Hypothalamus (tissue), 51 donors: ENCODE measurements at regions not wholly inside any gene's neighbourhood (a gene's known extent, or its start where the extent isn't known, plus 50 kb on each side); places are given as distances from the start of the nearest gene placed in this dataset.

Experiments used
- DNase-seq, 51 donors: peaks; one replicate each; lab custom pipeline; 2025; lab: John Stamatoyannopoulos, UW

DNA sequence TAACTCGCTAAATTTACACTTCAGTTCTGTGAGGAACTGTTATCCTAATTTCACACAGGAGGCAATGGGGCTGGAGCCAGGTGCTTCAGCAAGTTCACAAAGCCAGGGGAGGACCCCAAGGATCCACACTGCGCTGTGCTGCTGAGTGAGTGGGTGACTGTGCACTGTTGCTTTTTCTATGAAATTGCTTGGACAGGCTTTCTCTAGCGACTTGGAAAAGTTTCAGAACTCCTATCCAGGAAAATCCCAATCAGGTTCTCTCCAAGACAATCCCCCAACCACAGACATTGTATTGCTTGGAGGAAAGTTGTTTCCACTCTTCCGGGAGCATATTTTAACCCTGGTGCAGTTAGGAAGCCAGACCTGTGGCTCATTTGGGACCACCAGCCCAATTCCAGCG is 175.9 kb upstream of the CST7 start:
- DNase-seq, result no peak

- no peak for DNase-seq
These were observed 175.3 kb upstream of the CST7 start for GRCh38 chr20:24773751-24774201.

DNA sequence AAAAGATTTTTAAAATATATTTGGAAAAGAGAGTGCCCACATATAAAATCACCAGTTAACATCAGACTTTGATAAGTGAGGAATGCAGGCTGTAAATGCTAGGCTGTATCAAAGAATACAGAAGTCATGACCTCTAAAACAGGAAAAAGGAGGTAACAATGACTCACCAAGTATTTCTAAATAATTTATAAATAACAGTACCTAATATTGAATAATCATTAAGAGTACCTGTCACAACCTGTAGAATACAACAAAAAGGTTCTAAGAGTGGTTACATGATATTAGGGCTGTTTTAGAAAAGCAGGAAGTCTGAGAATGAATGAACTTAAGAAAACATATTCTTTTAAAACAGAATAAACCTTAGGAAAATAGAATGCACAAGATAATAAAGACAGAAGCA is 173.1 kb upstream of the CST7 start:
- DNase-seq, result no peak

- DNase-seq, result no peak
These were observed 172.3 kb upstream of the CST7 start for GRCh38 chr20:24776755-24777271.

GRCh38 chr20:24777746-24778145 is 171.3 kb upstream of the CST7 start:
- DNase-seq, result peak in 1 of 51 donors; percentile 28

DNA sequence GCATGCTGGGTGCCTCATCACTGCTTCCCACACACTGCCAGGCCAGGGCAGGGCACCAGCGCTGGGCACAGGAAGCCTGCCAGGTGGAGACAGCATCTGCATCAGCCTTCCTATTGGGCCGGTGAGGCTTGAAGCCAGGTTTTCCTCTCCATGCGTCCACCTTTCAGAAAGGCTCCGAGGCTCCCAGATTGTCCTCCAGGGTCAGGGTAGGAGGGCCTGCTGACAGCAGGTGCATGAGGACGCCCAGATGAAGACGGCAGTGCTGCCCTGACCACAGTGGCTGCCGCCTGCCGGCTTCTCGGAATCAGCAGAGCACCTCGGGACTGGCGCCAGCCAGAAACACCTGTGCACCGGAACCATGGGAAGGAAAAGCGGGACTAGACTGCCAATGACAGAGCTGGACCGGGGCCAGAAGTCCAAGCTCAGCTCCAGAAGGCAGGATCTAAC is 170.5 kb upstream of the CST7 start:
- no peak for DNase-seq

GRCh38 chr20:24779131-24779530 is 169.9 kb upstream of the CST7 start:
- DNase-seq, result no peak

DNA sequence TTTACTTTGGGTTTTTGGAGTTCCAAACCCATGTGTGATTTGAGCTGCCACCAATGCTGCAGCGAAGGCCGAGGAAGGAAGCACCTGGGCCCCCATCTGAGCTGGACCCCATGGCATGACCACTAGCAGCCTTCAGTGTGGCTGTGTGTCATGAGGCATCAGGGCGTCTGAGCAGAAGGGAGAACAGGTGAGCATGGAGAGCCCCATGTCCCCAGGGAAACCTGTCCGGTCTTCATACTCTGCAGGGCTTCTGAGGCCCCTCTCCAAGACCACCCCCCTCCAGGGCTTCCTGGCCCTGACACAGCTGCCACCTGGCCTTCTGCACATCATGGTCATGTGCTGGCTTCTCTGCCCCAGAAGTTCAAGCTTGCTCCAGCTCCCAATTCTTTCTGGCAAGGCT is 169.1 kb upstream of the CST7 start:
- no peak for DNase-seq

GRCh38 chr20:24780674-24781417 is 168.2 kb upstream of the CST7 start:
- no peak for DNase-seq

- peak in 34 of 51 donors; percentile 10 to 66 (median 36) for DNase-seq
These were observed 167.6 kb upstream of the CST7 start for GRCh38 chr20:24781418-24781980.

DNA sequence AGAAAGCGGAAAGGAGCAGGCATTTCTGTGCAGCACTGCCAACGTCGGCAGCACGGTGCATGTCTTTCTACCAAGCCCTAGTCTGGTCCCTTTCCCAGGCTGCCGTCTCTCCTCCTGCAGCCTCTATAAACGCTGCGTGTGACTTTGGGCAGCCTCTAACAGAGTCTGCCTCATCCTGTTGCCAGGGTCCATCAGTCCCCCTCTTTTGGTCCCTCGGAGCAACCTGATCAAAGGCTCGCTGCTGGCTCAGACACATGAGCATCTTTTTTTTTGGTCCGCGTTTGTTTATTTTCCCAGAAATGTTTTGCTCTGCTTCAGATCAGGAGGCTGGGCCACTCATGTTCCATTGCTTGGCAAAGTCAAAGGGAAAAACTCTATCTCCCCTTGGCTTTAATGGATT is 166.8 kb upstream of the CST7 start:
- DNase-seq, result peak in 1 of 51 donors; percentile 10

DNA sequence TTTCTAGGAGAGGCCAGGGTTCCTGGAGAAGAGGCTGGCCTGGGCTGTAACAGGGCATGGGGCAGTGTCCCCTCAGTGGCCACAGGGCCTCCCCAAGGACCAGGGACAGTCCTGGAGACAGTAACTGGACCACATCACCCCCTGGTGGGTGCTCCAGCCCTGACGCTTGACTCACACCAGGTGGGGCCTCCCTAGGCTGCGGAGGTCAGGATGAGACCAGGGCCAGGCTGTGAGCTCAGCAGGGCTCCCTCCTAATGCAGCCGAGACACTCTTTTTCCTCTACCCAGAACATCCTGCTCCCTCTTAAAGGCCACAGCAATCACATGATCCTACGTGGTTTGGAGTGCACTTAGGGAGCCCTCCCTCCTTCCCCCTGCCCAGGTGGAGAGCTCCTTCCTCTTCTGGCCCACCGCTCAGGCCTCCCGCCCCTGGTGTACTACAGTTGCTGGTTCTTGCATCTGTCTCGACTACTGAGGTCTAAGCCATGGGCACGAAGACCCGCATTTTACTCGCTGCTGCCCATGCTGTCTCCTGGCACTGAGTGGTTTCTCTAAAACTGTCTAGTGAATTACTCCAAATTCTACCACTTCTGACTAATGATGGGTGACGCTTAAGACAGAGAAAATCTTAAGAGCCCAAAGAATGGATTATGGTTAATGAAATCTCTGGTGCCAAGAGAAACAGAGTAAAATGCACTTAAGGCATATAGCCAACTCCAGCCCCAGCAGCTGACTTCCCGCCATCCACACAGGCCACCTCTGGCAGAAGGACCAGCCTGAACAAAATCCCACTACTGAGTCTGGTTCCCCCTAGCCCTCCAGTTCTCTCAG is 166.1 kb upstream of the CST7 start:
- DNase-seq, result no peak

GRCh38 chr20:24783631-24784492 is 165.2 kb upstream of the CST7 start:
- DNase-seq, result no peak

DNA sequence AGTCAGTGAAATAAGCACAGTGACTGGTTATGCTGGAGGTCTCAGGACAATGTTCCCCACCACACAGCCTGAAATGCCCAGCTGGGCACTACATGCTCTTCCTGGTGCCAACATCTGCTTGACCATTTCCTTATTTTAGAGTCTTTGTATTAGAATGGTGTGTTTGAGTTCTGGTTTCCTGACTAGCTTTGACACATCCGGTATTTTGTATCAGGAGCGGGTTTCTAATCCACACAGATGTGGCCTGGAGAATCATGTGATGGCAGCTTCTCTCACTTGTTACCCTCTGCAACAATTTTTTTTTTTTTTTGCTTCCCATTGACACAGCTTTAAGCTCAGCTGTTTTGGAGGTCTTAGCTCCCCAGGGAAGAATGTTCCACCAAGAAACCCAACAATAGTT is 164.5 kb upstream of the CST7 start:
- DNase-seq, result no peak

- no peak for DNase-seq
These were observed 163.6 kb upstream of the CST7 start for GRCh38 chr20:24785141-24786110.

- DNase-seq, result no peak
These were observed 163.0 kb upstream of the CST7 start for GRCh38 chr20:24786111-24786495.

DNA sequence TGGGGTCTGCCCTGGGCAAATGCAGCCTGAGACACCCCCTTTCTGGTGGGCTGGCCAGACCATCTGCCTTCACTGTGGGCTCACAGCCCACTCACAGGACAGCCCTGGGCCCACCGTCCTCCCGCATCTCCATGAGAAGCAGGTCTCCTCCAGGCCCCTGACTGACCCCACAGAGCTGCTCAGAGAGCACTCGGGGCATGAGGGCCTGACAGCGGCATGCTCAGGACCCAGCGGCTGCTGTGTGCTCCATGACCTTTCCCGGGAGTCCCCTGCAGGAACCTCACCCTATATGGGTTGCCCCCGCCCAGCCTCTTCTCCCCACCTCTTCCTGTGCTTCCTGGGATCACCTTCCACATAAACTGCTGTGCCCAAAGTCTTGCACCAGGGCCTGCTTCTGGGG is 162.4 kb upstream of the CST7 start:
- no peak for DNase-seq

DNA sequence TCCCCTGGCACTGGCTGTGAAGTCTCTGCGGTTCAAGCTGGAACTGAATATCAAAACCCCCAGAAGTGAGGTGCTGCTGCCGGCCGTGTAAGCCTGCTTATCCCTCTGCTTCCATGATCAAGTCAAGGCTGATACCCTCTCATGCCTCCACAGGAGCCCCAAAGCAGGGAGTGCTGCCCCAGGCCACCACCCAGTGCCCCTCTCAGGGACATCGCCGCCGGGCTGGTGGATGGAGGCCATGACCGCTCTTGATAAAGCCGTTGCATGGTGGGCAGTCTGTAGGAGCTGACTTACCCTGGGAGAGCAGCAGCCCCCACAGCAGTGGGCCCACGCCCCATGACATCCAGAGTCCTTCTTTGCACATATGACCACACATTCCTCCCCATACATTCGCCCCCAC is 162.0 kb upstream of the CST7 start:
- no peak for DNase-seq

- DNase-seq, result no peak
These were observed 161.4 kb upstream of the CST7 start for GRCh38 chr20:24787621-24788020.
